GM12865 (cell line): ENCODE measurements at regions not wholly inside any gene's neighbourhood (a gene's known extent, or its start where the extent isn't known, plus 50 kb on each side); places are given as distances from the start of the nearest gene placed in this dataset.

ENCODE experiments used
- DNase-seq: peaks from one replicate; pipeline ENCODE4 v3.0.0; 2010; ENCODE audit warnings: low read depth
- H3K4me3 ChIP-seq: 2 replicates; pipeline ENCODE4 v1.5.1; 2011; ENCODE audit warnings: mild to moderate bottlenecking, low read depth, low read length, control low read depth
- TF ChIP-seq, protein P1 (sequence below): IDR thresholded peaks from 2 replicates; pipeline ENCODE4 v1.5.1; 2011; ENCODE audit warnings: low read length, control low read depth, low read depth, inconsistent platforms; ENCODE audit not compliant: insufficient read depth; ENCODE audit errors: missing control alignments

GRCh38 chr14:100421756-100422470 is 98.8 kb downstream of the SLC25A47 start:
- TF ChIP-seq, protein P1, sequence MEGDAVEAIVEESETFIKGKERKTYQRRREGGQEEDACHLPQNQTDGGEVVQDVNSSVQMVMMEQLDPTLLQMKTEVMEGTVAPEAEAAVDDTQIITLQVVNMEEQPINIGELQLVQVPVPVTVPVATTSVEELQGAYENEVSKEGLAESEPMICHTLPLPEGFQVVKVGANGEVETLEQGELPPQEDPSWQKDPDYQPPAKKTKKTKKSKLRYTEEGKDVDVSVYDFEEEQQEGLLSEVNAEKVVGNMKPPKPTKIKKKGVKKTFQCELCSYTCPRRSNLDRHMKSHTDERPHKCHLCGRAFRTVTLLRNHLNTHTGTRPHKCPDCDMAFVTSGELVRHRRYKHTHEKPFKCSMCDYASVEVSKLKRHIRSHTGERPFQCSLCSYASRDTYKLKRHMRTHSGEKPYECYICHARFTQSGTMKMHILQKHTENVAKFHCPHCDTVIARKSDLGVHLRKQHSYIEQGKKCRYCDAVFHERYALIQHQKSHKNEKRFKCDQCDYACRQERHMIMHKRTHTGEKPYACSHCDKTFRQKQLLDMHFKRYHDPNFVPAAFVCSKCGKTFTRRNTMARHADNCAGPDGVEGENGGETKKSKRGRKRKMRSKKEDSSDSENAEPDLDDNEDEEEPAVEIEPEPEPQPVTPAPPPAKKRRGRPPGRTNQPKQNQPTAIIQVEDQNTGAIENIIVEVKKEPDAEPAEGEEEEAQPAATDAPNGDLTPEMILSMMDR: no peak
- no peak overlapping the region for H3K4me3 ChIP-seq
- DNase-seq: no peak

- TF ChIP-seq, protein P1: no peak
- no peak for DNase-seq
- no peak overlapping the region for H3K4me3 ChIP-seq
These were observed 99.6 kb downstream of the SLC25A47 start for GRCh38 chr14:100422556-100423316.

- H3K4me3 ChIP-seq: no peak overlapping the region
- no peak for DNase-seq
- TF ChIP-seq, protein P1: no peak
These were observed 100.3 kb downstream of the SLC25A47 start for GRCh38 chr14:100423317-100424010.

DNA sequence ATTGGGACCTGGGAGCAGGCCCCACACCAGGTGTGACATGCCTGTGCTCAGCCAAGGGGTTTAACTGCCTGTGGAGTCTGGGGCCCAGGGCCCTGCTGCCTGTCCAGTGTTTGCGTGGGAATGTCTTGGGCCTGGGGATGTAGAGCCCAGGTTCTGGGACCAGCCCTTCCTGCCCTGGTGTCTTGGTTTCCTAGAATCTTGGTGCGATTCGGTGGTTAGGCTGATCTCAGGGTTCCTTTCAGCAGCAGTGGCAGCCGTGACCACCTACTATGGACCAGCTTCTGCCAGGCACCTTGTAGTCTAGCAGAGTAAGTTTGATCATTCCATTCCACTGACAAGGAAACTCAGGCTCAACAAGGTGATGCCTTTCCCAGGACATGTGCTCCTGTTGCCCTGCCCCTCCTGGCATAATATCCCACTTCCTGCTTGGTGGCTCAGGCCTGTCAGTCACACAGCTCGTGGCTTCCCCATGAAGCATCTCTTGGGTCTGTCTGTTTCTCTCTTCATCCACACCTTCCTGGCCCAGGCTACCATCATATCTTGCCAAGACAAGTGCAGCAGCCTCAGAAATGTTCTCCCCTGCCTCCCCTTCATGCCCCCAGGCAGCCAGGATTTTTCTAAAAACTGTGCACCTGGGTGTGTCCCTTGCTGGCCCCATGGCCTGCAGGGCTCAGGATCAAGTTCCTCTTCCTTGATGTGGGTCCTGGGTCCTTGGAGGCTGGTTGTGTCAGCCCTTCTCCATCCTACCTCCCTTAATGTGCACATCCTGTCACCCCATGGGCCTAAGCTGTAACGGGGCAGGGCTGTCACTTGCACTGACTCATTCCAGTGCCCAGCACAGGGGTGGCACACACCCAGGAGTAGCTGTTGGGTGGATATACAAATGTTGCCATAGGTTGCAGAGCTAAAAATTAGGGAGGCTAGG is 101.6 kb downstream of the SLC25A47 start:
- H3K4me3 ChIP-seq: no peak overlapping the region
- no peak for DNase-seq
- TF ChIP-seq, protein P1: no peak

DNA sequence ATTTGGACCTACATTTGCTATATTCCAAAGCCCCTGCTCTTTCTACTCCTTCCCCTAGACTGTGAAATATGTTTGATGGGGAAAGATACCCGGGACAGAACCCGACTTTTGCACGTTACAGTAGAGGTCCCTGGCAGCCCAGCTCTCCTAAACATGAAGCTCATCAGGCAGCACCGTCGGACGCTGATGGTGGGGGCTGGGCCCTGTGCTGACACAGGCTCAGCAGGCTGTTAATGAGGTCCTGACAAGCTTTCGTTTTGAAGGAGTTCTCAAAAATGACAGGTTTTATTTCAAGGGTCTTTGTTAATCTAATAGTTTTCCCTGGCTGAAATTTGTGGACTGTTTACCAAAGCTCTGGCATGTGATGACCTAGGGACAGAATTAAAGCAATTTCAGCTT is 102.3 kb downstream of the SLC25A47 start:
- TF ChIP-seq, protein P1: no peak
- DNase-seq: no peak
- no peak overlapping the region for H3K4me3 ChIP-seq

DNA sequence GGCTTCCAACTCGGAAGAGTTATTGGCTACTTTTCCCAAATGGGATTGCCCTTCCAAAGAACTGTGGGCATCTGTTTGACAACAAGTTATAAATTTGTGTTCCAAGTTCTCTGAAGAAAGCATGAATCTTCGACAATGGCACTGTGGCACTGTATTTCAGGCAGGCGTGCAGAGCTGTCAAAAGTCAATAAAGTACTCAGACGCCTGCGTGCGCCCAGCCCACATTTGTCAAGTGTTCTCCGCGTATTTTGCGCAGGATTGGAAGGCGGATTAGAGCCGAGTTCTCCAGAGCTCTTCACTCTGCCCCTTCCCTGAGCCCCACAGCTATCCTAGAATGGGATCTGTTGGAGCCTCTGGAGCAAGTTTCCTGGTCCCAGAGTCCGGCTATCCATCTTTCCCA is 103.2 kb downstream of the SLC25A47 start:
- TF ChIP-seq, protein P1: no peak
- no peak for DNase-seq
- no peak overlapping the region for H3K4me3 ChIP-seq
